NCI-H1694 (cell line): ENCODE measurements at regions not wholly inside any gene's neighbourhood (a gene's known extent, or its start where the extent isn't known, plus 50 kb on each side); places are given as distances from the start of the nearest gene placed in this dataset.

Experiments
- DNase-seq: peaks from one replicate; lab custom pipeline; 2025; lab: John Stamatoyannopoulos, UW

- DNase-seq = no peak
These were observed 157.2 kb downstream of the CD83 start for GRCh38 chr6:14274546-14275492.

GRCh38 chr6:14275493-14275851, 157.9 kb downstream of the CD83 start:
- peak; percentile 56 for DNase-seq

- DNase-seq = no peak
These were observed 158.5 kb downstream of the CD83 start for GRCh38 chr6:14276071-14276470.

- no peak for DNase-seq
These were observed 159.3 kb downstream of the CD83 start for GRCh38 chr6:14276667-14277404.

GRCh38 chr6:14277405-14277930, 159.9 kb downstream of the CD83 start:
- DNase-seq = no peak

GRCh38 chr6:14278006-14278405, 160.4 kb downstream of the CD83 start:
- DNase-seq = no peak

GRCh38 chr6:14278446-14278845, 160.9 kb downstream of the CD83 start:
- no peak for DNase-seq

- no peak for DNase-seq
These were observed 162.5 kb downstream of the CD83 start for GRCh38 chr6:14280006-14280510.

GRCh38 chr6:14280766-14281293, 163.3 kb downstream of the CD83 start:
- DNase-seq = no peak

GRCh38 chr6:14281811-14282660, 164.5 kb downstream of the CD83 start:
- no peak for DNase-seq

- no peak for DNase-seq
These were observed 165.4 kb downstream of the CD83 start for GRCh38 chr6:14282854-14283505.

GRCh38 chr6:14283600-14284235, 166.1 kb downstream of the CD83 start:
- DNase-seq = no peak

GRCh38 chr6:14284969-14285590, 167.5 kb downstream of the CD83 start:
- DNase-seq = no peak

GRCh38 chr6:14286144-14286543, 168.6 kb downstream of the CD83 start:
- no peak for DNase-seq

GRCh38 chr6:14286634-14287428, 169.3 kb downstream of the CD83 start:
- no peak for DNase-seq

GRCh38 chr6:14287707-14288106, 170.1 kb downstream of the CD83 start:
- no peak for DNase-seq

- no peak for DNase-seq
These were observed 171.3 kb downstream of the CD83 start for GRCh38 chr6:14288910-14289309.

GRCh38 chr6:14290041-14290771, 172.6 kb downstream of the CD83 start:
- DNase-seq = no peak
